SK-N-SH (cell line): ENCODE measurements at regions not wholly inside any gene's neighbourhood (a gene's known extent, or its start where the extent isn't known, plus 50 kb on each side); places are given as distances from the start of the nearest gene placed in this dataset.

Source experiments
- CTCF ChIA-PET: fragments of 300-600, 350-600 bp; formaldehyde crosslinking; extraction: SDS; loops from one replicate; lab custom pipeline; 2021; lab: Yijun Ruan, JAX
- POLR2A ChIA-PET: fragments of 350-600 bp; sonication (Branson Sonifier 250); formaldehyde crosslinking; extraction: SDS; loops from one replicate; lab custom pipeline; 2020; ENCODE audit warnings: antibody characterized with exemption, inconsistent platforms; lab: Yijun Ruan, JAX
- DNase-seq: peaks from one replicate; pipeline ENCODE4 v3.0.0; 2012
- H2AFZ ChIP-seq: fragments of 200-600 bp; sonication (generic); 2 replicates; pipeline ENCODE4 v1.8.1; 2016; ENCODE audit warnings: antibody characterized with exemption, mild to moderate bottlenecking, low read depth
- H3F3A ChIP-seq: fragments of 200-600 bp; sonication (generic); replicated peaks from 2 replicates; pipeline ENCODE3; 2016; ENCODE audit warnings: antibody characterized with exemption, mild to moderate bottlenecking; ENCODE audit not compliant: insufficient read depth
- H3K27ac ChIP-seq, 2 experiments: fragments of 200-500 bp in 1 of 2; fragments of 200-600 bp in 1 of 2; sonication (Bioruptor generic) in 1 of 2; sonication (generic), shearing (Covaris generic) in 1 of 2; 2 replicates each; pipeline versions ENCODE4 v1.5.1 to v1.6.1; 2014 to 2016; ENCODE audit warnings: low read depth in 2 of 2, inconsistent platforms in 1 of 2, low read length in 1 of 2, mild to moderate bottlenecking in 1 of 2, mixed read lengths in 1 of 2
- H3K27me3 ChIP-seq: fragments of 200-600 bp; sonication (generic), shearing (Covaris generic); 2 replicates; pipeline ENCODE4 v1.6.1; 2016; ENCODE audit warnings: mixed run types; ENCODE audit not compliant: insufficient read depth
- H3K36me3 ChIP-seq, 2 experiments: fragments of 200-500 bp in 1 of 2; fragments of 200-600 bp in 1 of 2; sonication (Bioruptor generic) in 1 of 2; sonication (generic) in 1 of 2; replicated peaks in 1 of 2; 2 replicates each; pipeline versions ENCODE3 to v1.5.1; 2014 to 2016; ENCODE audit warnings: low read length in 1 of 2, mild to moderate bottlenecking in 1 of 2; ENCODE audit not compliant: insufficient read depth in 2 of 2, control insufficient read depth in 1 of 2
- H3K4me1 ChIP-seq, 2 experiments: fragments of 200-500 bp in 1 of 2; fragments of 200-600 bp in 1 of 2; sonication (Bioruptor generic) in 1 of 2; sonication (generic), shearing (Covaris generic) in 1 of 2; 2 replicates each; pipeline versions ENCODE4 v1.5.1 to v1.6.1; 2014 to 2016; ENCODE audit warnings: low read depth in 1 of 2, low read length in 1 of 2, mixed run types in 1 of 2; ENCODE audit not compliant: insufficient read depth in 2 of 2, control insufficient read depth in 1 of 2
- H3K4me2 ChIP-seq: fragments of 200-600 bp; sonication (generic), shearing (Covaris generic); 2 replicates; pipeline ENCODE4 v1.6.1; 2017; ENCODE audit warnings: mixed run types
- H3K4me3 ChIP-seq, 2 experiments: fragments of 200-500 bp in 1 of 2; fragments of 200-600 bp in 1 of 2; sonication (Bioruptor generic) in 1 of 2; sonication (generic), shearing (Covaris generic) in 1 of 2; 2 replicates each; pipeline versions ENCODE4 v1.5.1 to v1.8.1; 2014 to 2016; ENCODE audit warnings: low read depth in 2 of 2, inconsistent platforms in 1 of 2, low read length in 1 of 2, mild to moderate bottlenecking in 1 of 2, mixed read lengths in 1 of 2, moderate library complexity in 1 of 2
- H3K79me2 ChIP-seq: fragments of 200-600 bp; sonication (generic); 2 replicates; pipeline ENCODE4 v1.8.1; 2017; ENCODE audit warnings: mild to moderate bottlenecking; ENCODE audit not compliant: insufficient read depth
- H3K9ac ChIP-seq: fragments of 200-600 bp; sonication (generic); 2 replicates; pipeline ENCODE4 v1.6.1; 2017; ENCODE audit warnings: mixed run types
- H3K9me2 ChIP-seq: fragments of 200-600 bp; sonication (generic); 2 replicates; pipeline ENCODE4 v1.6.1; 2017; ENCODE audit warnings: mixed run types
- H3K9me3 ChIP-seq: fragments of 200-600 bp; sonication (generic); 2 replicates; pipeline ENCODE4 v1.6.1; 2017; ENCODE audit warnings: mixed run types, mild to moderate bottlenecking, moderate library complexity
- H4K20me1 ChIP-seq: fragments of 200-600 bp; sonication (generic); 2 replicates; pipeline ENCODE4 v1.6.1; 2017; ENCODE audit warnings: mild to moderate bottlenecking, mixed run types; ENCODE audit not compliant: insufficient read depth
- CHD2 ChIP-seq: fragments of 150-350 bp; IDR thresholded peaks from 2 replicates; pipeline ENCODE4 v1.6.1; 2018; ENCODE audit warnings: low read length; ENCODE audit not compliant: partially characterized antibody
- ELF1 ChIP-seq: IDR thresholded peaks from 2 replicates; pipeline ENCODE4 v1.4.0; 2012
- EP300 ChIP-seq, 2 experiments: IDR thresholded peaks; 2 replicates each; pipeline versions ENCODE4 v1.4.0 to v1.6.1; 2012; ENCODE audit warnings: borderline replicate concordance in 1 of 2, low read depth in 1 of 2, low read length in 1 of 2
- FOSL2 ChIP-seq: IDR thresholded peaks from 2 replicates; pipeline ENCODE4 v1.4.0; 2012; ENCODE audit warnings: low read depth, mild to moderate bottlenecking, moderate library complexity, borderline replicate concordance
- FOXJ3 ChIP-seq: sonication (generic); formaldehyde crosslinking; IDR thresholded peaks from 2 replicates; pipeline ENCODE4 v1.5.1; 2020; ENCODE audit warnings: mild to moderate bottlenecking, missing genetic modification reagents
- GATA2 ChIP-seq: sonication (generic); formaldehyde crosslinking; IDR thresholded peaks from 2 replicates; pipeline ENCODE4 v1.5.0; 2020; ENCODE audit warnings: mild to moderate bottlenecking, missing genetic modification reagents
- JUND ChIP-seq: IDR thresholded peaks from 2 replicates; pipeline ENCODE4 v1.4.0; 2012
- MXI1 ChIP-seq: IDR thresholded peaks from 2 replicates; pipeline ENCODE4 v1.6.1; 2012; ENCODE audit warnings: mild to moderate bottlenecking, low read depth, low read length, improper control_type of control experiment
- NFIC ChIP-seq: IDR thresholded peaks from 2 replicates; pipeline ENCODE4 v1.4.0; 2012; ENCODE audit warnings: borderline replicate concordance
- RAD21 ChIP-seq: IDR thresholded peaks from 2 replicates; pipeline ENCODE4 v1.6.1; 2012; ENCODE audit warnings: mild to moderate bottlenecking, low read length
- RCOR1 ChIP-seq: fragments of 150-350 bp; IDR thresholded peaks from 2 replicates; pipeline ENCODE4 v1.6.1; 2017; ENCODE audit warnings: antibody characterized with exemption, low read length
- RFX5 ChIP-seq: IDR thresholded peaks from 2 replicates; pipeline ENCODE4 v1.6.1; 2012; ENCODE audit warnings: mild to moderate bottlenecking, improper control_type of control experiment, low read length
- RXRA ChIP-seq: IDR thresholded peaks from 2 replicates; pipeline ENCODE4 v1.4.0; 2012; ENCODE audit warnings: low read depth, mild to moderate bottlenecking, borderline replicate concordance
- SIN3A ChIP-seq: IDR thresholded peaks from 2 replicates; pipeline ENCODE4 v1.6.1; 2012; ENCODE audit warnings: low read depth, mild to moderate bottlenecking, low read length, moderate library complexity, borderline replicate concordance
- TAF1 ChIP-seq: IDR thresholded peaks from 2 replicates; pipeline ENCODE4 v1.6.1; 2012; ENCODE audit warnings: low read depth, mild to moderate bottlenecking, low read length, moderate library complexity, borderline replicate concordance
- TCF12 ChIP-seq: IDR thresholded peaks from 2 replicates; pipeline ENCODE4 v1.4.0; 2012
- YY1 ChIP-seq: IDR thresholded peaks from 2 replicates; pipeline ENCODE4 v1.4.0; 2012; ENCODE audit warnings: low read depth, mild to moderate bottlenecking
- WGBS: methylation state at CpG from one replicate; pipeline ENCODE4 v1.1.6; 2017; ENCODE audit warnings: low lambda C conversion rate; 5-methylcytosine and 5-hydroxymethylcytosine counted together
- TF ChIP-seq, protein P1 (sequence below): IDR thresholded peaks from 2 replicates; pipeline ENCODE4; 2012
- TF ChIP-seq, protein P2 (sequence below): fragments of 150-350 bp; IDR thresholded peaks from 2 replicates; pipeline ENCODE4 v1.6.1; 2017; ENCODE audit warnings: antibody characterized with exemption, low read length, low read depth, borderline replicate concordance
- TF ChIP-seq, protein P3 (sequence below): IDR thresholded peaks from 2 replicates; pipeline ENCODE4 v1.6.1; 2012; ENCODE audit warnings: mild to moderate bottlenecking, low read depth, low read length, moderate library complexity

DNA sequence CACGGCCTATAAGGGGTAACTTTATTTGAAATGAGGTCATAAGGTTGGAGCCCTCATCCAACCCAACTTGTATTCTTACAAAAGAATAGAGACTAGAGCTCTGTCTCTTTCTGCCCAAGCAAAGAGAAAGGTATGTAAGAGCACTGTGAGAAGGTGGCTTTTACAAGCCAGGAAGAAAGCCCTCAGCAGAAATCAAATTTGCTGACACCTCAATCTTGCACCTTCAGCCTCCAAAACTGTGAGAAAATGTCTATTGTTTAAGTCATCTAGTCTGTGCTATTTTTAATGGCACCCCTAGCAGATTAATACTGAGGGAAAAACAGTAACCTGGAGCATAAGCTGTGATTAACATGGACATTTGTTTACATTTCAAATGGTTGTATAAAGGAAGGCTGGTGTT, 860.7 kb downstream of the PCDH7 start:
- 15% methylated on average over 1 of the region's 1 CpG for WGBS
- H3K27me3 ChIP-seq, result no peaks in the 10 kb centered on the region
- no peak overlapping the region for H3K9ac ChIP-seq
- H3F3A ChIP-seq, result no peaks in the 10 kb centered on the region
- H2AFZ ChIP-seq, result no peak overlapping the region
- H3K4me2 ChIP-seq, result no peak overlapping the region
- CTCF ChIA-PET, result no interaction called here
- H3K4me3 ChIP-seq, result no peak overlapping the region
- no peaks in the 10 kb centered on the region for H3K4me1 ChIP-seq
- DNase-seq, result no peak
- no peaks in the 10 kb centered on the region for H4K20me1 ChIP-seq
- H3K79me2 ChIP-seq, result no peaks in the 10 kb centered on the region
- no peaks in the 10 kb centered on the region for H3K36me3 ChIP-seq
- no peak overlapping the region for H3K27ac ChIP-seq
- POLR2A ChIA-PET, result no interaction called here
- no peak for TF ChIP-seq JUND
- no peak for TF ChIP-seq TCF12
- TF ChIP-seq FOXJ3 (CRISPR knock-in tag), result no peak
- no peak for TF ChIP-seq MXI1
- TF ChIP-seq, protein P1, sequence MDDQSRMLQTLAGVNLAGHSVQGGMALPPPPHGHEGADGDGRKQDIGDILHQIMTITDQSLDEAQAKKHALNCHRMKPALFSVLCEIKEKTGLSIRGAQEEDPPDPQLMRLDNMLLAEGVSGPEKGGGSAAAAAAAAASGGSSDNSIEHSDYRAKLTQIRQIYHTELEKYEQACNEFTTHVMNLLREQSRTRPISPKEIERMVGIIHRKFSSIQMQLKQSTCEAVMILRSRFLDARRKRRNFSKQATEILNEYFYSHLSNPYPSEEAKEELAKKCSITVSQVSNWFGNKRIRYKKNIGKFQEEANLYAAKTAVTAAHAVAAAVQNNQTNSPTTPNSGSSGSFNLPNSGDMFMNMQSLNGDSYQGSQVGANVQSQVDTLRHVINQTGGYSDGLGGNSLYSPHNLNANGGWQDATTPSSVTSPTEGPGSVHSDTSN, result no peak
- TF ChIP-seq ELF1, result no peak
- H3K9me2 ChIP-seq, result no peaks in the 10 kb centered on the region
- H3K9me3 ChIP-seq, result no peaks in the 10 kb centered on the region

DNA sequence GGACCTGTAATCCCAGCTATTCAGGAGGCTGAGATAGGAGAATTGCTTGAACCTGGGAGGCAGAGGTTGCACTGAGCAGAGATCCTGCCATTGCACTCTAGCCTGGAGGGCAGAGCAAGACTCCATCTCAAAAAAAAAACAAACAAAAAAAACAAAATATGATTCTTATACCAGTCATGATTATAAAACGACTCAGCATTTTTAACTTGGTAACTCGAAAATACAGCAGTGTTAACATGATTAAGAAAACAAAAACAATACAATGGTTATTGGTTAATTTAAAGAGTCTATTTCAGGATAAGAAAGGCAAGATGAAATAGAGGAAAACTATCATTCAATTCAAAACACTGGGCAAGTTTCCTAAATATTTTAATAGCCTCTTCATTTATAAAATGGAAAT, 865.3 kb downstream of the PCDH7 start:
- no peaks in the 10 kb centered on the region for H4K20me1 ChIP-seq
- no peak overlapping the region for H3K4me2 ChIP-seq
- H3K79me2 ChIP-seq, result no peaks in the 10 kb centered on the region
- no peaks in the 10 kb centered on the region for H3K9me2 ChIP-seq
- POLR2A ChIA-PET, result no interaction called here
- no peak overlapping the region for H2AFZ ChIP-seq
- H3K27me3 ChIP-seq, result no peaks in the 10 kb centered on the region
- no peaks in the 10 kb centered on the region for H3F3A ChIP-seq
- H3K4me1 ChIP-seq, result no peaks in the 10 kb centered on the region
- H3K36me3 ChIP-seq, result no peaks in the 10 kb centered on the region
- H3K27ac ChIP-seq, result no peak overlapping the region
- no peak for TF ChIP-seq FOSL2
- TF ChIP-seq EP300 (IDR thresholded peaks at IDR 0.05; ENCODE audit: borderline replicate concordance in 1 of 2, low read depth in 1 of 2, low read length in 1 of 2), result no peak
- TF ChIP-seq RAD21, result no peak
- no peak for TF ChIP-seq CHD2
- TF ChIP-seq RXRA, result no peak
- no peak for TF ChIP-seq YY1
- TF ChIP-seq TAF1, result no peak
- TF ChIP-seq TCF12, result no peak
- TF ChIP-seq SIN3A, result no peak
- TF ChIP-seq, protein P2, sequence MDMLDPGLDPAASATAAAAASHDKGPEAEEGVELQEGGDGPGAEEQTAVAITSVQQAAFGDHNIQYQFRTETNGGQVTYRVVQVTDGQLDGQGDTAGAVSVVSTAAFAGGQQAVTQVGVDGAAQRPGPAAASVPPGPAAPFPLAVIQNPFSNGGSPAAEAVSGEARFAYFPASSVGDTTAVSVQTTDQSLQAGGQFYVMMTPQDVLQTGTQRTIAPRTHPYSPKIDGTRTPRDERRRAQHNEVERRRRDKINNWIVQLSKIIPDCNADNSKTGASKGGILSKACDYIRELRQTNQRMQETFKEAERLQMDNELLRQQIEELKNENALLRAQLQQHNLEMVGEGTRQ, result no peak
- TF ChIP-seq MXI1, result no peak
- TF ChIP-seq, protein P3, sequence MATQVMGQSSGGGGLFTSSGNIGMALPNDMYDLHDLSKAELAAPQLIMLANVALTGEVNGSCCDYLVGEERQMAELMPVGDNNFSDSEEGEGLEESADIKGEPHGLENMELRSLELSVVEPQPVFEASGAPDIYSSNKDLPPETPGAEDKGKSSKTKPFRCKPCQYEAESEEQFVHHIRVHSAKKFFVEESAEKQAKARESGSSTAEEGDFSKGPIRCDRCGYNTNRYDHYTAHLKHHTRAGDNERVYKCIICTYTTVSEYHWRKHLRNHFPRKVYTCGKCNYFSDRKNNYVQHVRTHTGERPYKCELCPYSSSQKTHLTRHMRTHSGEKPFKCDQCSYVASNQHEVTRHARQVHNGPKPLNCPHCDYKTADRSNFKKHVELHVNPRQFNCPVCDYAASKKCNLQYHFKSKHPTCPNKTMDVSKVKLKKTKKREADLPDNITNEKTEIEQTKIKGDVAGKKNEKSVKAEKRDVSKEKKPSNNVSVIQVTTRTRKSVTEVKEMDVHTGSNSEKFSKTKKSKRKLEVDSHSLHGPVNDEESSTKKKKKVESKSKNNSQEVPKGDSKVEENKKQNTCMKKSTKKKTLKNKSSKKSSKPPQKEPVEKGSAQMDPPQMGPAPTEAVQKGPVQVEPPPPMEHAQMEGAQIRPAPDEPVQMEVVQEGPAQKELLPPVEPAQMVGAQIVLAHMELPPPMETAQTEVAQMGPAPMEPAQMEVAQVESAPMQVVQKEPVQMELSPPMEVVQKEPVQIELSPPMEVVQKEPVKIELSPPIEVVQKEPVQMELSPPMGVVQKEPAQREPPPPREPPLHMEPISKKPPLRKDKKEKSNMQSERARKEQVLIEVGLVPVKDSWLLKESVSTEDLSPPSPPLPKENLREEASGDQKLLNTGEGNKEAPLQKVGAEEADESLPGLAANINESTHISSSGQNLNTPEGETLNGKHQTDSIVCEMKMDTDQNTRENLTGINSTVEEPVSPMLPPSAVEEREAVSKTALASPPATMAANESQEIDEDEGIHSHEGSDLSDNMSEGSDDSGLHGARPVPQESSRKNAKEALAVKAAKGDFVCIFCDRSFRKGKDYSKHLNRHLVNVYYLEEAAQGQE, result no peak
- TF ChIP-seq RFX5, result no peak
- no peak for TF ChIP-seq NFIC
- no peak for TF ChIP-seq RCOR1
- no peak for TF ChIP-seq GATA2 (CRISPR knock-in tag)
- TF ChIP-seq JUND, result no peak
- TF ChIP-seq, all 33 proteins: peak for 0
- 3% methylated on average over 2 of the region's 2 CpGs for WGBS
- DNase-seq, result no peak
- CTCF ChIA-PET, result no interaction called here
- no peak overlapping the region for H3K9ac ChIP-seq
- no peak overlapping the region for H3K4me3 ChIP-seq
- H3K9me3 ChIP-seq, result no peaks in the 10 kb centered on the region
